OCI-LY7 (cell line): ENCODE measurements at regions not wholly inside any gene's neighbourhood (a gene's known extent, or its start where the extent isn't known, plus 50 kb on each side); places are given as distances from the start of the nearest gene placed in this dataset.

ENCODE experiments used
- BruUV-seq: library from RNA; stranded (reverse); fragments of 400-500 nt; replicated peaks from 2 replicates; lab custom pipeline; 2021; lab: Mats Ljungman, UMichigan
- CTCF ChIA-PET: fragments of 300-600 bp; sonication (Branson Sonifier 250); formaldehyde crosslinking; loops from one replicate; lab custom pipeline; 2022; ENCODE audit warnings: antibody characterized with exemption; ENCODE audit not compliant: unreplicated experiment; lab: Charles Lee
- POLR2A ChIA-PET: fragments of 300-600 bp; sonication (Branson Sonifier 250); formaldehyde crosslinking; loops from one replicate; lab custom pipeline; 2022; ENCODE audit warnings: antibody characterized with exemption; lab: Charles Lee
- DNase-seq: peaks from one replicate; pipeline ENCODE4 v3.0.0-alpha.2; 2015; ENCODE audit warnings: low spot score
- H2AFZ ChIP-seq: fragments of 200-600 bp; sonication (generic), shearing (Covaris generic); 2 replicates; pipeline ENCODE4 v1.6.1; 2014; ENCODE audit warnings: mild to moderate bottlenecking, antibody characterized with exemption, low read length, moderate library complexity
- H3K27ac ChIP-seq: fragments of 200-600 bp; sonication (generic); 2 replicates; pipeline ENCODE4 v1.5.1; 2014; ENCODE audit warnings: mixed run types, low read depth, mild to moderate bottlenecking, moderate library complexity, low read length, inconsistent platforms; ENCODE audit not compliant: poor library complexity, severe bottlenecking
- H3K36me3 ChIP-seq: fragments of 200-600 bp; sonication (generic); 2 replicates; pipeline ENCODE4 v1.6.1; 2014; ENCODE audit warnings: mild to moderate bottlenecking, antibody characterized with exemption, low read length, moderate library complexity, mixed read lengths; ENCODE audit not compliant: insufficient read depth
- H3K4me1 ChIP-seq: fragments of 200-600 bp; sonication (generic); 2 replicates; pipeline ENCODE4 v1.5.1; 2014; ENCODE audit warnings: mild to moderate bottlenecking, low read length; ENCODE audit not compliant: insufficient read depth, poor library complexity, severe bottlenecking
- H3K4me2 ChIP-seq: fragments of 200-600 bp; sonication (generic); 2 replicates; pipeline ENCODE4 v1.6.1; 2014; ENCODE audit warnings: mild to moderate bottlenecking, low read length
- H3K4me3 ChIP-seq: fragments of 200-600 bp; sonication (generic); 2 replicates; pipeline ENCODE4 v1.5.1; 2014; ENCODE audit warnings: mild to moderate bottlenecking, low read depth, low read length; ENCODE audit not compliant: poor library complexity, severe bottlenecking
- H3K79me2 ChIP-seq: fragments of 200-600 bp; sonication (generic); 2 replicates; pipeline ENCODE4 v1.6.1; 2016; ENCODE audit warnings: low read depth, mild to moderate bottlenecking, low read length, moderate library complexity, mixed read lengths; ENCODE audit not compliant: insufficient read depth
- H3K9me2 ChIP-seq: fragments of 200-600 bp; sonication (generic); 2 replicates; pipeline ENCODE4 v1.6.1; 2016; ENCODE audit warnings: mild to moderate bottlenecking, low read length, mixed read lengths; ENCODE audit not compliant: insufficient read depth
- H3K9me3 ChIP-seq: fragments of 200-600 bp; sonication (generic); 2 replicates; pipeline ENCODE4 v1.6.1; 2014; ENCODE audit warnings: mild to moderate bottlenecking, mixed run types, low read length, mixed read lengths
- H4K20me1 ChIP-seq: fragments of 200-600 bp; sonication (generic); 2 replicates; pipeline ENCODE4 v1.6.1; 2014; ENCODE audit warnings: mild to moderate bottlenecking, antibody characterized with exemption, low read length, moderate library complexity, mixed read lengths; ENCODE audit not compliant: insufficient read depth
- CTCF ChIP-seq: fragments of 200-600 bp; sonication (generic); conservative IDR thresholded peaks from 2 replicates; pipeline ENCODE4 v1.5.1; 2014; ENCODE audit warnings: mild to moderate bottlenecking, antibody characterized with exemption, low read length, moderate library complexity, mixed read lengths
- EZH2phosphoT487 ChIP-seq: fragments of 200-600 bp; sonication (generic); IDR thresholded peaks from 2 replicates; pipeline ENCODE4 v1.6.1; 2018; ENCODE audit warnings: low read depth, borderline replicate concordance, mild to moderate bottlenecking, mixed run types, antibody characterized with exemption, low read length, moderate library complexity, mixed read lengths
- intact Hi-C: fragments of 100-400 bp; cut with micrococcal nuclease; formaldehyde crosslinking; loops from one replicate; pipeline ENCODE4 v1.10.0; 2022; ENCODE audit not compliant: unreplicated experiment

GRCh38 chr13:108000998-108001397 lies 214.3 kb downstream of the LIG4 start:
- Histone ChIP-seq H3K4me3 (no peak overlapping the region), H3K9me3 (no peaks in the 10 kb centered on the region), H3K36me3 (no peaks in the 10 kb centered on the region), H3K27ac (no peak overlapping the region), H4K20me1 (no peaks in the 10 kb centered on the region), H3K4me1 (no peaks in the 10 kb centered on the region), H2AFZ (no peak overlapping the region), H3K4me2 (no peak overlapping the region), H3K79me2 (no peaks in the 10 kb centered on the region), H3K9me2 (no peaks in the 10 kb centered on the region)
- no peak for TF ChIP-seq EZH2phosphoT487
- POLR2A ChIA-PET, result no interaction called here
- CTCF ChIA-PET, result no interaction called here
- no peak for DNase-seq
- intact Hi-C loops, result no loop called here
- no TSS peak for BruUV-seq

GRCh38 chr13:107999751-108000150 lies 215.6 kb downstream of the LIG4 start:
- intact Hi-C loops, result no loop called here

GRCh38 chr13:107994137-107994536 lies 221.2 kb downstream of the LIG4 start:
- H3K4me1 ChIP-seq, result no peaks in the 10 kb centered on the region
- H3K27ac ChIP-seq, result no peak overlapping the region
- H2AFZ ChIP-seq, result no peak overlapping the region
- H3K9me2 ChIP-seq, result no peaks in the 10 kb centered on the region
- no peaks in the 10 kb centered on the region for H3K36me3 ChIP-seq
- no peaks in the 10 kb centered on the region for H3K79me2 ChIP-seq
- DNase-seq, result no peak
- ChIA-PET CTCF (no interaction called here), POLR2A (no interaction called here)
- no peaks in the 10 kb centered on the region for H3K9me3 ChIP-seq
- TF ChIP-seq CTCF, result no peak
- no peak for TF ChIP-seq EZH2phosphoT487
- BruUV-seq, result no TSS peak
- no peak overlapping the region for H3K4me3 ChIP-seq
- H3K4me2 ChIP-seq, result no peak overlapping the region
- intact Hi-C loops, result no loop called here
- no peaks in the 10 kb centered on the region for H4K20me1 ChIP-seq

More at GRCh38 chr13:107999751-108000150, 215.6 kb downstream of the LIG4 start:
- no peak overlapping the region for H2AFZ ChIP-seq
- TF ChIP-seq CTCF (no peak), EZH2phosphoT487 (no peak)
- no peak overlapping the region for H3K27ac ChIP-seq
- H3K9me3 ChIP-seq, result no peaks in the 10 kb centered on the region
- no peaks in the 10 kb centered on the region for H3K4me1 ChIP-seq
- ChIA-PET CTCF (no interaction called here), POLR2A (no interaction called here)
- no peaks in the 10 kb centered on the region for H3K36me3 ChIP-seq
- no peaks in the 10 kb centered on the region for H3K9me2 ChIP-seq
- no peak overlapping the region for H3K4me3 ChIP-seq
- no peak for DNase-seq
- H3K4me2 ChIP-seq, result no peak overlapping the region
- H3K79me2 ChIP-seq, result no peaks in the 10 kb centered on the region
- BruUV-seq, result no TSS peak
- no peaks in the 10 kb centered on the region for H4K20me1 ChIP-seq
